ENCODE measurements at regions not wholly inside any gene's neighbourhood (a gene's known extent, or its start where the extent isn't known, plus 50 kb on each side); places are given as distances from the start of the nearest gene placed in this dataset.
A peak's percentile ranks its signal among the peaks of the same experiment; 100 is the strongest.
"Not testable (repeated sequence)": the region's sequence is repeated elsewhere in the genome, so short reads cannot be mapped to it uniquely, and the experiment has no call there.

DNA sequence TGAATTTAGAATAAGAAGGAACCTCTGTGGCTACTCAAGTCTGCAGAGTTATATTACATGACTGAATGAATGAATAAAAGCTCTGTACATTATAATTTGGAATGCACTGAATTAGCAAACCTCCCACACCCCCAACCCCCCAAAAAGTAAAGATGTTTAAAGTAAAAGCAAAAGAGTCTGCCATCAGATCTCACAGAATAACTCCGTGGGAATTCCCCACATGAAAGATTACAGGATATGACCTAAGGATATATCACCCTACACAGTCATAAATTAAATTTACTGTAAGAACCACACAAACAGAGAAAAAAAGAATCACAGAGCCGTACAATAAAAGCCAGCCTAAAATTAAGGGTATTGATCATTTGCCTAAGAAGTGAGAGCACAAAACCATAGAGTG is 587.3 kb downstream of the PTPRC start:
- H3K9me3 ChIP-seq (replicated peaks), result no peaks in the 10 kb centered on the region
- peak overlapping the region; percentile 73 for H3K27ac ChIP-seq
- no peak overlapping the region for H3K4me3 ChIP-seq

GRCh38 chr1:199242147-199242546 is 603.3 kb downstream of the PTPRC start:
- H3K27ac ChIP-seq, result no peak overlapping the region
- DNase-seq (ENCODE audit: low read depth in 1 of 2, low spot score in 2 of 2), result no peak
- no peaks in the 10 kb centered on the region for H3K9me3 ChIP-seq (replicated peaks)
- no peaks in the 10 kb centered on the region for H3K4me1 ChIP-seq (replicated peaks)
- H3K27me3 ChIP-seq (replicated peaks), result no peaks in the 10 kb centered on the region
- H3K4me3 ChIP-seq, result no peak overlapping the region
- H3K36me3 ChIP-seq, result no peaks in the 10 kb centered on the region

More for the DNA sequence above, 587.3 kb downstream of the PTPRC start:
- H3K36me3 ChIP-seq, result no peaks in the 10 kb centered on the region
- H3K27me3 ChIP-seq (replicated peaks), result no peaks in the 10 kb centered on the region
- peaks cover 15% of the 10 kb centered on the region for H3K4me1 ChIP-seq (replicated peaks)
- peak in 1 of 2 experiments; percentile 56 for DNase-seq (ENCODE audit: low read depth in 1 of 2, low spot score in 2 of 2)

- Histone ChIP-seq H3K4me1 (replicated peaks) (no peaks in the 10 kb centered on the region), H3K4me3 (no peak overlapping the region), H3K9me3 (replicated peaks) (no peaks in the 10 kb centered on the region), H3K27me3 (replicated peaks) (no peaks in the 10 kb centered on the region), H3K36me3 (no peaks in the 10 kb centered on the region), H3K27ac (no peak overlapping the region)
- DNase-seq (ENCODE audit: low read depth in 1 of 2, low spot score in 2 of 2), result no peak
Measured at GRCh38 chr1:199242601-199243000, 603.8 kb downstream of the PTPRC start.

- Histone ChIP-seq H3K9me3 (replicated peaks) (no peaks in the 10 kb centered on the region), H3K27ac (no peak overlapping the region), H3K27me3 (replicated peaks) (no peaks in the 10 kb centered on the region), H3K4me3 (no peak overlapping the region), H3K36me3 (no peaks in the 10 kb centered on the region), H3K4me1 (replicated peaks) (no peaks in the 10 kb centered on the region)
- DNase-seq (ENCODE audit: low read depth in 1 of 2, low spot score in 2 of 2), result no peak
Measured at GRCh38 chr1:199243423-199244061, 604.7 kb downstream of the PTPRC start.

DNA sequence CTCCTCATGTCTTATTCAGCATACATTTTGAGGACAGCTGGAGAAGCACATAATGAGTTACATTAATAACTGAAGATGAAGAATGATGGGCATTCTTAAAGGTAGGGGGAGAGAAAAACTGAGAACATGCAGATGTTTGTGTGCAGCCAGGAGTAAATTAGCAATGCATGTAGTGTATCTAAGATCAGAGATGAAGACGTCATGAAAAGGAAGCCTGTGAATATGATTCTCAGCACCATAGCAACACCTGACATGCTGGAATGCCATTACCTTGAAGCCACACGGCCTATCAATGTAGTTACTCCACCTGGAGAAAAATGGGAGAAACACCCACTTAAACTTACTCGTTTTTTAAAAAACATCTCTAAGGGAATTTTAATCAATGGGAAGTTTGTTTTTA is 607.1 kb downstream of the PTPRC start:
- DNase-seq (ENCODE audit: low read depth in 1 of 2, low spot score in 2 of 2), result no peak
- H3K27me3 ChIP-seq (replicated peaks), result no peaks in the 10 kb centered on the region
- no peak overlapping the region for H3K27ac ChIP-seq
- no peak overlapping the region for H3K4me3 ChIP-seq
- no peaks in the 10 kb centered on the region for H3K9me3 ChIP-seq (replicated peaks)
- no peaks in the 10 kb centered on the region for H3K36me3 ChIP-seq
- H3K4me1 ChIP-seq (replicated peaks), result no peaks in the 10 kb centered on the region

- no peak for DNase-seq (ENCODE audit: low read depth in 1 of 2, low spot score in 2 of 2)
- H3K4me3 ChIP-seq, result no peak overlapping the region
- no peaks in the 10 kb centered on the region for H3K36me3 ChIP-seq
Measured at GRCh38 chr1:199246716-199247115, 607.9 kb downstream of the PTPRC start.

GRCh38 chr1:199247891-199248290 is 609.1 kb downstream of the PTPRC start:
- no peaks in the 10 kb centered on the region for H3K36me3 ChIP-seq
- H3K27ac ChIP-seq, result no peak overlapping the region
- no peaks in the 10 kb centered on the region for H3K9me3 ChIP-seq (replicated peaks)
- H3K4me1 ChIP-seq (replicated peaks), result no peaks in the 10 kb centered on the region
- no peaks in the 10 kb centered on the region for H3K27me3 ChIP-seq (replicated peaks)
- no peak for DNase-seq (ENCODE audit: low read depth in 1 of 2, low spot score in 2 of 2)
- H3K4me3 ChIP-seq, result no peak overlapping the region

More at GRCh38 chr1:199246716-199247115, 607.9 kb downstream of the PTPRC start:
- Histone ChIP-seq H3K27me3 (replicated peaks) (no peaks in the 10 kb centered on the region), H3K9me3 (replicated peaks) (no peaks in the 10 kb centered on the region), H3K4me1 (replicated peaks) (no peaks in the 10 kb centered on the region), H3K27ac (no peak overlapping the region)

GRCh38 chr1:199254040-199254439 is 615.2 kb downstream of the PTPRC start:
- DNase-seq (ENCODE audit: low read depth in 1 of 2, low spot score in 2 of 2); H3K36me3 ChIP-seq; H3K27me3 ChIP-seq (replicated peaks); H3K4me3 ChIP-seq; H3K4me1 ChIP-seq (replicated peaks); H3K27ac ChIP-seq; H3K9me3 ChIP-seq (replicated peaks): not testable (repeated sequence)

GRCh38 chr1:199261328-199261727 is 622.5 kb downstream of the PTPRC start:
- no peak for DNase-seq (ENCODE audit: low read depth in 1 of 2, low spot score in 2 of 2)
- Histone ChIP-seq H3K9me3 (replicated peaks) (no peaks in the 10 kb centered on the region), H3K36me3 (no peaks in the 10 kb centered on the region), H3K27me3 (replicated peaks) (no peaks in the 10 kb centered on the region), H3K4me1 (replicated peaks) (no peaks in the 10 kb centered on the region), H3K27ac (no peak overlapping the region), H3K4me3 (no peak overlapping the region)

- Histone ChIP-seq H3K4me3 (no peak overlapping the region), H3K4me1 (replicated peaks) (no peaks in the 10 kb centered on the region; the same call in 1 of the 2 replicates), H3K27me3 (replicated peaks) (no peaks in the 10 kb centered on the region), H3K27ac (no peak overlapping the region), H3K9me3 (replicated peaks) (no peaks in the 10 kb centered on the region), H3K36me3 (no peaks in the 10 kb centered on the region)
- DNase-seq (ENCODE audit: low read depth in 1 of 2, low spot score in 2 of 2), result no peak
Measured at GRCh38 chr1:199264283-199264682, 625.4 kb downstream of the PTPRC start.

GRCh38 chr1:199264911-199265310 is 626.1 kb downstream of the PTPRC start:
- Histone ChIP-seq H3K27me3 (replicated peaks) (no peaks in the 10 kb centered on the region), H3K9me3 (replicated peaks) (no peaks in the 10 kb centered on the region), H3K4me1 (replicated peaks) (no peaks in the 10 kb centered on the region; the same call in 1 of the 2 replicates), H3K36me3 (no peaks in the 10 kb centered on the region), H3K27ac (no peak overlapping the region), H3K4me3 (no peak overlapping the region)
- DNase-seq (ENCODE audit: low read depth in 1 of 2, low spot score in 2 of 2), result no peak

DNA sequence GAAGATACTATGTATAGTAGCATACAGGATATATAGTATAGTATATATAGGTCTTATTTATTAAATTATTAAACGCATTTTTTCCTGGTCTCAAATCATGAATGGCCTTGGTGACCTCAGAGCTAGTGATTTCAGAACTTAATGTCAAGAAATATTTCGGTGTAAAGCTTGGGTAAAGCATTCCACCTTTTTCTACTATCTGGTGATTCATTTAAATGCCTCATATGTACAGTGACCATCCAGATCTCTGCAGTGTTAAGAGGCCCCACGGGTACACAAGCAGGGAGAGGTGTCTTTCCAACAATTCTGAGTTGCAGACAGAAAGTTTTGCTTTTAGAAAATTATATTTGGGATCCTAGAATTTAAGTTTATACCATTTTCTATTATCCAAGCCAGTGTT is 626.5 kb downstream of the PTPRC start:
- H3K9me3 ChIP-seq (replicated peaks), result no peaks in the 10 kb centered on the region
- H3K27me3 ChIP-seq (replicated peaks), result no peaks in the 10 kb centered on the region
- H3K27ac ChIP-seq, result no peak overlapping the region
- H3K4me3 ChIP-seq, result no peak overlapping the region
- no peaks in the 10 kb centered on the region for H3K36me3 ChIP-seq
- DNase-seq (ENCODE audit: low read depth in 1 of 2, low spot score in 2 of 2), result no peak
- no peaks in the 10 kb centered on the region; the same call in 1 of the 2 replicates for H3K4me1 ChIP-seq (replicated peaks)

- no peak for DNase-seq (ENCODE audit: low read depth in 1 of 2, low spot score in 2 of 2)
- no peaks in the 10 kb centered on the region for H3K36me3 ChIP-seq
- no peak overlapping the region for H3K4me3 ChIP-seq
- peaks cover 25% of the 10 kb centered on the region for H3K4me1 ChIP-seq (replicated peaks)
- no peaks in the 10 kb centered on the region for H3K9me3 ChIP-seq (replicated peaks)
- no peaks in the 10 kb centered on the region for H3K27me3 ChIP-seq (replicated peaks)
- H3K27ac ChIP-seq, result no peak overlapping the region
Measured at GRCh38 chr1:199269241-199269640, 630.4 kb downstream of the PTPRC start.

- H3K4me3 ChIP-seq, result no peak overlapping the region
Measured at GRCh38 chr1:199272139-199272544, 633.3 kb downstream of the PTPRC start.

DNA sequence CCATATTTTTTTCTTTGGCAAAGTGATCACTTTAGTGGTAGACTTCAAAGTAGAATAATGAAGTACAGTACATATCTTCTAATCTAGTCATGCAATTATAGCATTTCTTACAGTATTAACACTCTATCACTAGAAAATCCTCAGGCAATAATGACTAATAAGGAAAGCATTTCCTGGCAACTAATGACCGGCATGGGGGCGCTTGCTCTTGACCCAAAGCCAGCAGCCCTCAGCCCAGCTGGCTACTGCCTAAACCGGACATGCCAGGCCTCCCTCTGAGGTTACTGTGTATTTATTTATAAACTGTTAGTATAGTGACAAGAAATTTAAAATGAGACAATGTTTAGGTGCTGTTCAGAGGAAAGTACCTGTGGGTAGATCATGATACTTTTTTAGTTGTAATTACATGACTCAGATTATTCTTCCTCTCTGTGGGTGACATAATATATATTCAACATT is 633.8 kb downstream of the PTPRC start:
- H3K9me3 ChIP-seq (replicated peaks), result no peaks in the 10 kb centered on the region
- peaks cover 25% of the 10 kb centered on the region for H3K4me1 ChIP-seq (replicated peaks)
- peak; percentile 92 to 95 for DNase-seq (ENCODE audit: low read depth in 1 of 2, low spot score in 2 of 2)
- H3K27ac ChIP-seq, result peak overlapping the region; percentile 85
- no peaks in the 10 kb centered on the region for H3K27me3 ChIP-seq (replicated peaks)
- no peaks in the 10 kb centered on the region for H3K36me3 ChIP-seq
- H3K4me3 ChIP-seq, result no peak overlapping the region

More at GRCh38 chr1:199272139-199272544, 633.3 kb downstream of the PTPRC start:
- Histone ChIP-seq H3K9me3 (replicated peaks) (no peaks in the 10 kb centered on the region), H3K27ac (peak overlapping the region; percentile 85), H3K4me1 (replicated peaks) (peaks cover 25% of the 10 kb centered on the region), H3K27me3 (replicated peaks) (no peaks in the 10 kb centered on the region), H3K36me3 (no peaks in the 10 kb centered on the region)
- DNase-seq (ENCODE audit: low read depth in 1 of 2, low spot score in 2 of 2), result no peak
